WTC11 (cell line): ENCODE measurements at regions not wholly inside any gene's neighbourhood (a gene's known extent, or its start where the extent isn't known, plus 50 kb on each side); places are given as distances from the start of the nearest gene placed in this dataset.

Source experiments
- ATAC-seq: fragments of 200-7000 bp; cut with Tn5 transposase; 2 replicates; pipeline ENCODE4 v1.10.0; 2021; ENCODE audit warnings: mild to moderate bottlenecking, moderate library complexity
- CTCF ChIA-PET: fragments of 300-600 bp; sonication (Branson Sonifier 250); formaldehyde crosslinking; loops from one replicate; lab custom pipeline; 2021; ENCODE audit warnings: antibody characterized with exemption; lab: Charles Lee
- POLR2A ChIA-PET: fragments of 350-600 bp; sonication (Branson Sonifier 250); formaldehyde crosslinking; loops from one replicate; lab custom pipeline; 2021; ENCODE audit warnings: antibody characterized with exemption; lab: Charles Lee
- DNase-seq: peaks from one replicate; pipeline ENCODE4 v3.0.0; 2021; ENCODE audit warnings: low spot score
- H3K27ac Mint-ChIP-seq: 2 replicates; pipeline ENCODE4 v1.8.0; 2021; ENCODE audit warnings: mixed read lengths
- H3K27me3 Mint-ChIP-seq: 2 replicates; pipeline ENCODE4 v1.8.0; 2021; ENCODE audit warnings: low read depth, mild to moderate bottlenecking, moderate library complexity, mixed read lengths
- H3K36me3 Mint-ChIP-seq: 2 replicates; pipeline ENCODE4 v1.8.0; 2021; ENCODE audit warnings: mixed read lengths
- H3K4me1 Mint-ChIP-seq: 2 replicates; pipeline ENCODE4 v1.8.0; 2022; ENCODE audit warnings: mixed read lengths
- H3K4me3 Mint-ChIP-seq: 2 replicates; pipeline ENCODE4 v1.8.0; 2021; ENCODE audit warnings: mild to moderate bottlenecking, moderate library complexity, mixed read lengths
- H3K9me3 Mint-ChIP-seq: 2 replicates; pipeline ENCODE4 v1.8.0; 2021; ENCODE audit warnings: mixed read lengths
- ATF2 ChIP-seq: sonication (generic); formaldehyde crosslinking; IDR thresholded peaks from 2 replicates; pipeline ENCODE4 v1.8.1; 2022; ENCODE audit warnings: low read depth, missing genetic modification reagents, borderline replicate concordance
- ATF6 ChIP-seq: sonication (generic); formaldehyde crosslinking; IDR thresholded peaks from 2 replicates; pipeline ENCODE4 v1.8.1; 2023; ENCODE audit warnings: mild to moderate bottlenecking, missing genetic modification reagents
- CREM ChIP-seq: sonication (generic); formaldehyde crosslinking; IDR thresholded peaks from 2 replicates; pipeline ENCODE4 v1.8.1; 2022; ENCODE audit warnings: mild to moderate bottlenecking, missing genetic modification reagents, moderate library complexity
- CTCF ChIP-seq: fragments of 200-600 bp; IDR thresholded peaks from 2 replicates; pipeline ENCODE4 v1.8.0; 2022; ENCODE audit warnings: antibody characterized with exemption
- E2F5 ChIP-seq: sonication (generic); formaldehyde crosslinking; IDR thresholded peaks from 2 replicates; pipeline ENCODE4 v1.8.1; 2022; ENCODE audit warnings: mild to moderate bottlenecking, moderate library complexity, missing genetic modification reagents
- EMX1 ChIP-seq: fragments of 250-450 bp; sonication (Bioruptor Pico); IDR thresholded peaks from 2 replicates; pipeline ENCODE4 v1.8.0; 2021; ENCODE audit warnings: mild to moderate bottlenecking
- ESRRA ChIP-seq: sonication (generic); formaldehyde crosslinking; IDR thresholded peaks from 2 replicates; pipeline ENCODE4 v1.8.1; 2022; ENCODE audit warnings: mild to moderate bottlenecking, missing genetic modification reagents, borderline replicate concordance
- FOXP1 ChIP-seq: sonication (generic); formaldehyde crosslinking; IDR thresholded peaks from 2 replicates; pipeline ENCODE4 v1.8.0; 2022; ENCODE audit warnings: missing genetic modification reagents, mild to moderate bottlenecking, moderate library complexity, borderline replicate concordance
- GRHL2 ChIP-seq: fragments of 250-450 bp; sonication (Bioruptor Pico); IDR thresholded peaks from 2 replicates; pipeline ENCODE4 v1.8.0; 2022; ENCODE audit warnings: mild to moderate bottlenecking, moderate library complexity; ENCODE audit not compliant: insufficient replicate concordance, severe bottlenecking
- HMGXB4 ChIP-seq: sonication (generic); formaldehyde crosslinking; IDR thresholded peaks from 2 replicates; pipeline ENCODE4 v1.8.1; 2023; ENCODE audit warnings: mild to moderate bottlenecking, moderate library complexity, missing genetic modification reagents
- MAX ChIP-seq: sonication (generic); formaldehyde crosslinking; IDR thresholded peaks from 2 replicates; pipeline ENCODE4 v1.8.0; 2022; ENCODE audit warnings: mild to moderate bottlenecking, missing genetic modification reagents
- MXD4 ChIP-seq: fragments of 250-450 bp; sonication (Bioruptor Pico); IDR thresholded peaks from 2 replicates; pipeline ENCODE4 v1.8.0; 2021; ENCODE audit warnings: mild to moderate bottlenecking, moderate library complexity, borderline replicate concordance
- NR2C2 ChIP-seq: sonication (generic); formaldehyde crosslinking; IDR thresholded peaks from 2 replicates; pipeline ENCODE4 v1.8.0; 2022; ENCODE audit warnings: mild to moderate bottlenecking, missing genetic modification reagents
- PRDM15 ChIP-seq: sonication (generic); formaldehyde crosslinking; IDR thresholded peaks from 2 replicates; pipeline ENCODE4 v1.8.0; 2022; ENCODE audit warnings: missing genetic modification reagents
- PRRX2 ChIP-seq: fragments of 250-450 bp; sonication (Bioruptor Pico); IDR thresholded peaks from 2 replicates; pipeline ENCODE4 v1.8.0; 2021; ENCODE audit warnings: mild to moderate bottlenecking
- RELA ChIP-seq: sonication (generic); formaldehyde crosslinking; IDR thresholded peaks from 2 replicates; pipeline ENCODE4 v1.8.1; 2022; ENCODE audit warnings: missing genetic modification reagents, mild to moderate bottlenecking, borderline replicate concordance
- SMAD3 ChIP-seq: sonication (generic); formaldehyde crosslinking; IDR thresholded peaks from 2 replicates; pipeline ENCODE4 v1.8.0; 2022; ENCODE audit warnings: missing genetic modification reagents, mild to moderate bottlenecking, borderline replicate concordance
- ZBTB21 ChIP-seq: sonication (generic); formaldehyde crosslinking; IDR thresholded peaks from 2 replicates; pipeline ENCODE4 v1.8.1; 2023; ENCODE audit warnings: mild to moderate bottlenecking, missing genetic modification reagents, borderline replicate concordance
- ZNF138 ChIP-seq: sonication (generic); formaldehyde crosslinking; conservative IDR thresholded peaks from 2 replicates; pipeline ENCODE4 v1.8.1; 2022; ENCODE audit warnings: mild to moderate bottlenecking, moderate library complexity, missing genetic modification reagents
- ZNF232 ChIP-seq: sonication (generic); formaldehyde crosslinking; IDR thresholded peaks from 2 replicates; pipeline ENCODE4 v1.8.0; 2022; ENCODE audit warnings: mild to moderate bottlenecking, missing genetic modification reagents
- ZNF317 ChIP-seq: sonication (generic); formaldehyde crosslinking; IDR thresholded peaks from 2 replicates; pipeline ENCODE4 v1.8.1; 2023; ENCODE audit warnings: low read depth, mild to moderate bottlenecking, moderate library complexity, missing genetic modification reagents, borderline replicate concordance
- ZNF416 ChIP-seq: fragments of 250-450 bp; sonication (Bioruptor Pico); IDR thresholded peaks from 2 replicates; pipeline ENCODE4 v1.9.0; 2021; ENCODE audit warnings: mild to moderate bottlenecking, inconsistent platforms

GRCh38 chr4:125262502-125262901 lies 52.3 kb upstream of the FAT4 start:
- no peak for ATAC-seq

GRCh38 chr4:125262079-125262478 lies 52.7 kb upstream of the FAT4 start:
- ATAC-seq = peak; percentile 56
- CTCF ChIA-PET = no interaction called here
- TF ChIP-seq EMX1 (CRISPR knock-in tag) (no peak), MAX (CRISPR knock-in tag) (no peak)
- no peak for DNase-seq
- H3K4me3 Mint-ChIP-seq = no peak overlapping the region
- peaks cover 4% of the 10 kb centered on the region for H3K4me1 Mint-ChIP-seq
- POLR2A ChIA-PET = no interaction called here
- no peak overlapping the region for H3K27ac Mint-ChIP-seq
- H3K27me3 Mint-ChIP-seq = no peaks in the 10 kb centered on the region
- H3K36me3 Mint-ChIP-seq = no peaks in the 10 kb centered on the region
- H3K9me3 Mint-ChIP-seq = no peaks in the 10 kb centered on the region

More at GRCh38 chr4:125262502-125262901, 52.3 kb upstream of the FAT4 start:
- Mint-ChIP-seq H3K27me3 (no peaks in the 10 kb centered on the region), H3K4me1 (peaks cover 8% of the 10 kb centered on the region), H3K36me3 (no peaks in the 10 kb centered on the region), H3K27ac (no peak overlapping the region), H3K9me3 (no peaks in the 10 kb centered on the region), H3K4me3 (no peak overlapping the region)
- TF ChIP-seq ZNF138 (no peak), GRHL2 (no peak), ZNF317 (CRISPR knock-in tag) (no peak), MXD4 (no peak), PRDM15 (CRISPR knock-in tag) (no peak), NR2C2 (CRISPR knock-in tag) (no peak), HMGXB4 (CRISPR knock-in tag) (no peak), SMAD3 (no peak), ATF6 (CRISPR knock-in tag) (no peak), PRRX2 (no peak), E2F5 (CRISPR knock-in tag) (no peak)
- no peak for DNase-seq
- POLR2A ChIA-PET = no interaction called here
- CTCF ChIA-PET = no interaction called here

- Mint-ChIP-seq H3K36me3 (no peaks in the 10 kb centered on the region), H3K4me1 (0 out of 2 replicates have a peak, but pooled peaks cover 3% of the 10 kb centered on the region), H3K9me3 (no peaks in the 10 kb centered on the region), H3K27ac (no peak overlapping the region), H3K4me3 (no peak overlapping the region), H3K27me3 (no peaks in the 10 kb centered on the region)
- ChIA-PET POLR2A (no interaction called here), CTCF (no interaction called here)
- ATAC-seq = no peak
- no peak for DNase-seq
- TF ChIP-seq ESRRA (CRISPR knock-in tag) = no peak
- TF ChIP-seq ATF2 (CRISPR knock-in tag) = no peak
- TF ChIP-seq ZBTB21 = no peak
- no peak for TF ChIP-seq RELA (CRISPR knock-in tag)
- TF ChIP-seq ZNF317 (CRISPR knock-in tag) = no peak
- no peak for TF ChIP-seq CTCF
- TF ChIP-seq SMAD3 = no peak
- TF ChIP-seq FOXP1 (CRISPR knock-in tag) = no peak
- no peak for TF ChIP-seq CREM (CRISPR knock-in tag)
- TF ChIP-seq ZNF232 (CRISPR knock-in tag) = no peak
- no peak for TF ChIP-seq ZNF416 (CRISPR knock-in tag)
Observed at GRCh38 chr4:125254106-125254505, 60.6 kb upstream of the FAT4 start.
